MM.1S (cell line): ENCODE measurements at regions not wholly inside any gene's neighbourhood (a gene's known extent, or its start where the extent isn't known, plus 50 kb on each side); places are given as distances from the start of the nearest gene placed in this dataset.

Source experiments
- DNase-seq: peaks from one replicate; pipeline ENCODE4 v3.0.0-alpha.2; 2015
- H2AFZ ChIP-seq: fragments of 300-600 bp; sonication (generic); 2 replicates; pipeline ENCODE4 v1.6.0; 2016; ENCODE audit warnings: antibody characterized with exemption, low read length
- H3F3A ChIP-seq: fragments of 300-600 bp; sonication (generic); 2 replicates; pipeline ENCODE4 v1.6.1; 2016; ENCODE audit warnings: mild to moderate bottlenecking, antibody characterized with exemption, low read length, moderate library complexity, mixed read lengths; ENCODE audit not compliant: insufficient read depth
- H3K27ac ChIP-seq: fragments of 300-600 bp; sonication (generic); 2 replicates; pipeline ENCODE4 v1.5.1; 2016; ENCODE audit warnings: mild to moderate bottlenecking, low read length
- H3K27me3 ChIP-seq: fragments of 300-600 bp; sonication (generic); replicated peaks from 2 replicates; pipeline ENCODE4 v1.6.0; 2016; ENCODE audit warnings: low read length; ENCODE audit not compliant: insufficient read depth
- H3K36me3 ChIP-seq: fragments of 300-600 bp; sonication (generic); replicated peaks from 2 replicates; pipeline ENCODE4 v1.6.1; 2016; ENCODE audit warnings: mild to moderate bottlenecking, low read length, mixed read lengths; ENCODE audit not compliant: insufficient read depth
- H3K4me1 ChIP-seq: fragments of 300-600 bp; sonication (generic); 2 replicates; pipeline ENCODE4 v1.6.1; 2016; ENCODE audit warnings: low read length, mixed read lengths
- H3K4me2 ChIP-seq: fragments of 300-600 bp; sonication (generic); 2 replicates; pipeline ENCODE4 v1.6.0; 2016; ENCODE audit warnings: low read depth, low read length
- H3K4me3 ChIP-seq: fragments of 300-600 bp; sonication (generic); 2 replicates; pipeline ENCODE4 v1.5.1; 2016; ENCODE audit warnings: low read length, mixed read lengths
- H3K79me2 ChIP-seq: fragments of 300-600 bp; sonication (generic); 2 replicates; pipeline ENCODE4 v1.6.1; 2016; ENCODE audit warnings: mixed run types, low read length, mixed read lengths
- H3K9ac ChIP-seq: fragments of 300-600 bp; sonication (generic); 2 replicates; pipeline ENCODE4 v1.6.1; 2016; ENCODE audit warnings: low read length, mixed read lengths
- H3K9me2 ChIP-seq: fragments of 300-600 bp; sonication (generic); replicated peaks from 2 replicates; pipeline ENCODE4 v1.6.1; 2016; ENCODE audit warnings: mild to moderate bottlenecking, low read length, mixed read lengths; ENCODE audit not compliant: insufficient read depth
- H3K9me3 ChIP-seq: fragments of 300-600 bp; sonication (generic); replicated peaks from 2 replicates; pipeline ENCODE4 v1.6.1; 2016; ENCODE audit warnings: mild to moderate bottlenecking, low read length, mixed read lengths; ENCODE audit not compliant: insufficient read depth
- H4K20me1 ChIP-seq: fragments of 300-600 bp; sonication (generic); 2 replicates; pipeline ENCODE4 v1.6.1; 2016; ENCODE audit warnings: mild to moderate bottlenecking, low read length, moderate library complexity, mixed read lengths; ENCODE audit not compliant: insufficient read depth
- CTCF ChIP-seq: fragments of 300-600 bp; sonication (generic); IDR thresholded peaks from 2 replicates; pipeline ENCODE4 v1.5.1; 2016; ENCODE audit warnings: antibody characterized with exemption, low read length, mixed read lengths
- EZH2 ChIP-seq: fragments of 300-600 bp; sonication (generic); optimal IDR thresholded peaks from 2 replicates; pipeline ENCODE3; 2017; ENCODE audit warnings: low read depth, mild to moderate bottlenecking, antibody characterized with exemption, low read length, mixed read lengths
- EZH2phosphoT487 ChIP-seq: fragments of 300-600 bp; sonication (generic); IDR thresholded peaks from 2 replicates; pipeline ENCODE4 v1.6.1; 2018; ENCODE audit warnings: antibody characterized with exemption, low read length

- no peak overlapping the region for H3K9ac ChIP-seq
- no peaks in the 10 kb centered on the region for H3K27me3 ChIP-seq
- H3K4me1 ChIP-seq, result peaks cover 3% of the 10 kb centered on the region; the same call in 1 of the 2 replicates
- H4K20me1 ChIP-seq, result no peaks in the 10 kb centered on the region
- H3K4me2 ChIP-seq, result no peak overlapping the region
- no peak overlapping the region for H3K4me3 ChIP-seq
- H3K27ac ChIP-seq, result no peak overlapping the region
- no peaks in the 10 kb centered on the region for H3K9me3 ChIP-seq
- H3K79me2 ChIP-seq, result no peaks in the 10 kb centered on the region
- no peaks in the 10 kb centered on the region for H3K9me2 ChIP-seq
- TF ChIP-seq EZH2phosphoT487, result no peak
- no peak for TF ChIP-seq EZH2
- no peak for TF ChIP-seq CTCF
- H2AFZ ChIP-seq, result no peak overlapping the region
- no peak for DNase-seq
- no peaks in the 10 kb centered on the region for H3F3A ChIP-seq
- H3K36me3 ChIP-seq, result no peaks in the 10 kb centered on the region
Measured at GRCh38 chr7:125971656-125972055, 1042.0 kb upstream of the POT1 start.

DNA sequence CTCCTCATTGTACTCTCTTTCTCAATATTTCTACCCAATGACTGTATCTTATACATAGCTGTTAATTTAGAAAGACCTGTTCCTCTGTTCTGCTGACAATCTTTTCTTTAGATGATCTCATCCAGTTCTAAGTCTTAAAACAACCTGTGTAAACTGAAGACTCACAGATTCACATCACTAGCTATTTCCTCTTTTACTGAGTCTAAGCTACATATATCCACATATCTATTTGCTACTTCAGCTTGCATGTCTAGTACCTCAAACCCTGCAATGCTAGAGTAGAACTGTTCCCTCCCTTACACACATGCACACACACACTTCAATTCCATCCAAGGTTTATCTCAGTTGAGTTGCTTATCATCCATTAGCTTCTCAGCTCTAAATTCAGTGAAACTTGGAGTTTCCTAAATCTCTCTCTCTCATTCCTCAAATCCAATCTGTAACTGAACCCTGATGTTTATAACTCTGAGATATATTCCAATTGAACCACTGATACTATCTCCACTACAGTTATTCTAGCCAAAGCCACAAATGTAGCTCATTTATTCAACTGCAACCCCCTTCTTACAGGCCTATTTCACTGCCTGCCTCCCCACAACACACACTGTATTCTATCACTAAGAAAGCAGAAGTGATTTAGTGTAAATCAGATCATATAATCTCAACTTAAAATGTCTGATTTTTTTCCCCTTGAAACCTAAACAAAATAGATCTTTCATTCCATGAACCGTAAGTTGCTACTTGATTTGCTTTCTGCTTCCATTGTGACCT, 1036.8 kb upstream of the POT1 start:
- H3K36me3 ChIP-seq, result no peaks in the 10 kb centered on the region
- H3K27me3 ChIP-seq, result no peaks in the 10 kb centered on the region
- TF ChIP-seq EZH2, result no peak
- no peak for TF ChIP-seq EZH2phosphoT487
- no peak for TF ChIP-seq CTCF
- no peaks in the 10 kb centered on the region for H4K20me1 ChIP-seq
- H3K4me1 ChIP-seq, result peaks cover 10% of the 10 kb centered on the region; the same call in 1 of the 2 replicates
- H3F3A ChIP-seq, result no peaks in the 10 kb centered on the region
- no peak overlapping the region for H3K9ac ChIP-seq
- H3K4me3 ChIP-seq, result no peak overlapping the region
- peak overlapping the region; percentile 43 for H2AFZ ChIP-seq
- no peaks in the 10 kb centered on the region for H3K79me2 ChIP-seq
- H3K9me2 ChIP-seq, result no peaks in the 10 kb centered on the region
- peak overlapping the region; percentile 36; the same call in 1 of the 2 replicates for H3K27ac ChIP-seq
- peak overlapping the region; percentile 2; the same call in 1 of the 2 replicates for H3K4me2 ChIP-seq
- peak; percentile 65 for DNase-seq
- H3K9me3 ChIP-seq, result no peaks in the 10 kb centered on the region

DNA sequence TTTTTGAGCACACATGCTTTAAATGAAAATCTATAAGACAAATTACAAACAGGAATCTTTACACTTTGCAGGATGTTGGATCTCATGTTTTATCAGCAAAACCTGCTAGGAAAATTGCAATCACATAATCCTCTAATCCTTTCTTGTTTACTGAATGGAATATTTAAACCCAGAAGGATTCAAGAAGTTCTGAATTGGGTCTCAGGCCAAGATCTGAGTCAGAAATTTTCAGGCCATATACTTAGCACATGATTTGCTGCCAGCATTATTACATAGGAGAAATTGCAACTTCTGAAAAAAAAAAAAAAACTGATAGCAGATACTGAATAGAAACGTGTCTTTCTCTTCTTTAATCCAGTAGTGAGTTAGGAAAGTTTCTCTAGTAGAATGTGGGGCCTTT, 1005.3 kb upstream of the POT1 start:
- no peaks in the 10 kb centered on the region for H3K9me2 ChIP-seq
- H2AFZ ChIP-seq, result no peak overlapping the region
- no peak overlapping the region for H3K4me2 ChIP-seq
- no peak for DNase-seq
- TF ChIP-seq EZH2phosphoT487 (no peak), EZH2 (no peak), CTCF (no peak)
- no peaks in the 10 kb centered on the region for H3K36me3 ChIP-seq
- H3K79me2 ChIP-seq, result no peaks in the 10 kb centered on the region
- H3K9ac ChIP-seq, result no peak overlapping the region
- no peaks in the 10 kb centered on the region for H3K9me3 ChIP-seq
- no peaks in the 10 kb centered on the region for H3K4me1 ChIP-seq
- no peaks in the 10 kb centered on the region for H4K20me1 ChIP-seq
- no peak overlapping the region for H3K27ac ChIP-seq
- H3F3A ChIP-seq, result no peaks in the 10 kb centered on the region
- H3K27me3 ChIP-seq, result no peaks in the 10 kb centered on the region
- no peak overlapping the region for H3K4me3 ChIP-seq
